HL-60 (cell line): ENCODE measurements at regions not wholly inside any gene's neighbourhood (a gene's known extent, or its start where the extent isn't known, plus 50 kb on each side); places are given as distances from the start of the nearest gene placed in this dataset.

Experiments
- CTCF ChIP-seq: IDR thresholded peaks from one replicate; pipeline ENCODE4 v1.5.1; 2011; ENCODE audit warnings: low read length, control low read depth, inconsistent platforms; ENCODE audit not compliant: insufficient read depth
- GABPA ChIP-seq: IDR thresholded peaks from 2 replicates; pipeline ENCODE4 v1.6.1; 2012; ENCODE audit warnings: low read depth
- POLR2AphosphoS5 ChIP-seq: IDR thresholded peaks from 2 replicates; pipeline ENCODE4 v1.6.1; 2012; ENCODE audit warnings: low read depth
- REST ChIP-seq: IDR thresholded peaks from 2 replicates; pipeline ENCODE4 v1.6.1; 2012; ENCODE audit warnings: low read depth; ENCODE audit not compliant: insufficient replicate concordance
- SPI1 ChIP-seq: IDR thresholded peaks from 2 replicates; pipeline ENCODE4 v1.6.1; 2012; ENCODE audit warnings: low read depth, mild to moderate bottlenecking, borderline replicate concordance

- TF ChIP-seq CTCF (no peak), REST (no peak), POLR2AphosphoS5 (no peak), SPI1 (no peak), GABPA (no peak)
These were observed 625.5 kb downstream of the CHSY3 start for GRCh38 chr5:130529511-130530485.
